HG03342 (cell line): ENCODE measurements at regions not wholly inside any gene's neighbourhood (a gene's known extent, or its start where the extent isn't known, plus 50 kb on each side); places are given as distances from the start of the nearest gene placed in this dataset.

ENCODE experiments used
- ATAC-seq: cut with Tn5 transposase; IDR thresholded peaks from one replicate; pipeline ENCODE4 v1.9.1; 2021; ENCODE audit warnings: mild to moderate bottlenecking, moderate library complexity; ENCODE audit not compliant: unreplicated experiment

- no peak for ATAC-seq
Observed at GRCh38 chr12:25745281-25745680, 192.2 kb upstream of the LMNTD1 start.

GRCh38 chr12:25746131-25746530 is 193.0 kb upstream of the LMNTD1 start:
- no peak for ATAC-seq

- no peak for ATAC-seq
Observed at GRCh38 chr12:25752710-25753309, 199.7 kb upstream of the LMNTD1 start.

- no peak for ATAC-seq
Observed at GRCh38 chr12:25755136-25755970, 202.3 kb upstream of the LMNTD1 start.

DNA sequence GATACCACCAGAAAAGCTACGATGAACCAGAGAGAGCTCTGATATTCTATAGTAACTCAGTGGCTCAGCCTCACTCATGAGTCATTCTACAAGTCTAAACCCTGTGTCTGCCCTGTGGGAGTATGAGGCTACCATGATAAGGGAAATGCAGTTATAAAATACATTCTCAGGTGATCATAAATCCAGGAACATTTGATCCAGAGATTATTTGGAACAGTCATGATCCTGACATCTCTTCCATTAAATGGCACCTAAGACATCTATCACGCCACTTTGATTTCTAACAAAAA is 202.6 kb upstream of the RASSF8 start:
- no peak for ATAC-seq

- no peak for ATAC-seq
Observed at GRCh38 chr12:25757037-25757665, 201.3 kb upstream of the RASSF8 start.

- no peak for ATAC-seq
Observed at GRCh38 chr12:25759752-25760151, 198.7 kb upstream of the RASSF8 start.

- no peak for ATAC-seq
Observed at GRCh38 chr12:25761356-25761755, 197.1 kb upstream of the RASSF8 start.

DNA sequence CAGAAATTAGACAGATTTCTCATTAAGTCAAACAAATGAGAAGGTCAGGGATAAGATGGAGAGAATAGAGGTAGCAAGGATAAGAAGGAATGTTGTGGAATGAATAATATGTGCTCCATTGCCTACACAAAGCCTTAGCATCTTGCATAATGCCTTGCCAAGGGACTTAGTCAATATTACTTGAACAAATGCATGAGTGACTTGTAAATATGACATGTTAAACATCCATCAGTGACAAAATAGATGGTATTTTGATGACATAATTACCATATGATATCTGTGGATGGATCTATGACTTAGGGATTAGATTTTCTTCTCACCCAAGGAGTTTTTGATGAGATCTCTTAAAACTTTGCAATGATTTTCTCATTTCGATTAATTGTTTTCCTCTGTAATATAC is 194.1 kb upstream of the RASSF8 start:
- ATAC-seq: no peak

- no peak for ATAC-seq
Observed at GRCh38 chr12:25764892-25765291, 193.6 kb upstream of the RASSF8 start.

- ATAC-seq: no peak
Observed at GRCh38 chr12:25767606-25768005, 190.9 kb upstream of the RASSF8 start.

DNA sequence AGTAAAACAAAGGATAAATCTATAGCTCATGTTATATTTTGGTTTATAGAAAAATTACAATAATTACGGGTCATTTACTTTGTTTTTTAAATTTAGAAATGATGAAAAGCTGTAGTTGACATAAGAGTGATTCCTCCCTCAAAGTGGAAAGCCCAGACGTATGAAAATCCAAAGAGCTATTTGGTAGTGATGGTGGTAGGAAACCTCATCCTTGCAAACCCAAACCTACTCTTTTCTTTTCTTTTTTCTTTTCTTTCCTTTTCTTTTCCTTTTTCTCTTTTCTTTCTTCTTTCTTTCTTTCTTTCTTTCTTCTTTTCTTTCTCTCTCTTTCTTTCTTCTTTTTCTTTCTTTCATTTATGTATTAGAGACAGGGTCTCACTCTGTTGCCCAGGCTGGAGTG is 190.3 kb upstream of the RASSF8 start:
- no peak for ATAC-seq

GRCh38 chr12:25769082-25769945 is 189.2 kb upstream of the RASSF8 start:
- no peak for ATAC-seq

DNA sequence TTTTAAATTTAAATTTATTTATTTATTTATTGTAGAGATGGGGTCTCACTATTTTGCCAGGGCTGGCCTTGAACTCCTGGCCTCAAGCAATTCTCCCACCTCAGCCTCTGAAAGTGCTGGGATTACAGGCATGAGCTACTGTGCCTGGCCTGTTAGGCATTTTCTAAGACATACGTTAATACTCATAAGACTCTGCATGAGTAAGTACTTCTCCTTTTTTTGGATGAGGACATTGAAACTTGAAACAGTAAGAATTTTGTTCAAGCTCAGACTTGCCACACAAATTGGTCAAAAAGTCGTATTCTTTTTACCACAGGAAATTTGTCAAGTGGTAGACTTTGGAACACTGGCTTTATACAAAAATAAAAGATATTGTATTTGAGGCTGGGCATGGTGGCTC is 187.4 kb upstream of the RASSF8 start:
- no peak for ATAC-seq

GRCh38 chr12:25771476-25771875 is 187.0 kb upstream of the RASSF8 start:
- no peak for ATAC-seq

- no peak for ATAC-seq
Observed at GRCh38 chr12:25775968-25776367, 182.5 kb upstream of the RASSF8 start.

GRCh38 chr12:25780771-25781170 is 177.7 kb upstream of the RASSF8 start:
- no peak for ATAC-seq

DNA sequence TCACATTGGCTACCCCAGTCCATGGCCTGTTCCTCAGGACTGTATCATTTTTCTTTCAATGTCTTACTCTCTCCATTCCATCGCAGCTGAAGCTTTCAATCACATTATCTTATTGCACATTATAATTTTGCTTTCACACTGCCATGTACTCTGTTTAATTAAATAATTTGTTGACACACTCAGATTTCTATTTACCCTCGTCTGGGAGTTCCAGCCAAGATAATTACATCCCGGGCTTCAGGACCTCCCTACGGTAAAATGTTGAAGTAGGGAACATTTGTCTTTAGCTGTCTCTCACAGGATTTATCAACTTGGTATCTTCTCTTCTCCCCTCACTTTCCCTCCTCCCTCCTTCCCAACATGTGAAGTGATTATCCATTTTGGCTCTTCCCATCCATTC is 177.2 kb upstream of the RASSF8 start:
- ATAC-seq: no peak

DNA sequence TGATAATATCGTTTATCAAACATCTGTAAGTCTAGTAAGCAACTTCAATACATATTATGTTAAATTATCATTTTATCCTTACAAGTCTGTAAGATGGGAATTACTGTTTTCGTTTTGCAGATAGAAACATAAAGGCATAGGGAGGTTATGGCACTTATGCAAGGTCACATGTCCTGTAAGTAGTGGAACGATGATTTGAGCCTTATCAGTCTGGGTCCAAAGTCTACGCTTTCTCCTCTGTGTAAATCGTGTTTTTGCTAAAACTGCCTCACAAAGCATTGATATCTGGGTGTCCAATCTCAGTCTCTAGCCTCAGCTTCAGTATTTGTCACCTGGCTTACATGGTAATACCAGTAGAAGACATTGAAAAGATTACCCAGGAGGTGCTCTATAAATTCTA is 174.9 kb upstream of the RASSF8 start:
- no peak for ATAC-seq

DNA sequence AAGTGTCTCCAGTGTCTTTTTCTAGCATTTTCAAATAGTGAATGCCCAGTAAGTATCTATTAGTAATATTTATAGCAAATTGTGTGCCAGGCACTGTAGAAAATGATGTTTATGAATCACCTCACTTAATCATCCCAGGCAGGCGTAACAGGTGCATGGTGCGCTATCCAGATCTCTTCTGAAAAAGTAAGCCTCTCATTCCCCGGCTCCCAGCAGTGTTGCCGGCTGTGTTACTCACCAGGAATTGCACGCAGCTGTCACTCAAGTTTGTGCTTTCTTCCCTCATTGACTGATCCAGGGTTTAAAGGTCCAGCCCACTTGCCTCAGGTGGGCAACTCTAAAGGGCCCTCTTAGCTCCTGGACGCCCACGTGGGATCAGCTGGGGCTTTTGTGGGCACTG is 173.8 kb upstream of the RASSF8 start:
- no peak for ATAC-seq

DNA sequence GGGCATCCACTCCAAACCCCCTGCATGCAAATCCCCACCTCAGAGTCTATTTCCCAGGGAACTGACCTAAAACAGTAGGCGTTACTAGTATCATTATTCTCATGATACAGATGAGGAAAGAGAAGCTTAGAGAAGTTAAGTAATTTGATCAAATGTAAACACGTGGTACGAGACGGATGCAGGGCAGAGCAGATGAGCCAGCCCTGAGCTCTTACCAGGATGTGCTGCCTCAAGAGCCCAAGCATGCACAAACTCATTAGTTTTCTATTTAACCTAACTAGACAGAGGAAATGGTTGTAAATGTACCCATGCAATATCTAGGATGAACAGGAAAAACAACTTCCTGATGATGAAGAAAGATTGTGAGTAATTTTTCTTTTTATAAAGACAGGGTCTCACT is 173.3 kb upstream of the RASSF8 start:
- no peak for ATAC-seq
